ENCODE measurements at regions not wholly inside any gene's neighbourhood (a gene's known extent, or its start where the extent isn't known, plus 50 kb on each side); places are given as distances from the start of the nearest gene placed in this dataset.

DNA sequence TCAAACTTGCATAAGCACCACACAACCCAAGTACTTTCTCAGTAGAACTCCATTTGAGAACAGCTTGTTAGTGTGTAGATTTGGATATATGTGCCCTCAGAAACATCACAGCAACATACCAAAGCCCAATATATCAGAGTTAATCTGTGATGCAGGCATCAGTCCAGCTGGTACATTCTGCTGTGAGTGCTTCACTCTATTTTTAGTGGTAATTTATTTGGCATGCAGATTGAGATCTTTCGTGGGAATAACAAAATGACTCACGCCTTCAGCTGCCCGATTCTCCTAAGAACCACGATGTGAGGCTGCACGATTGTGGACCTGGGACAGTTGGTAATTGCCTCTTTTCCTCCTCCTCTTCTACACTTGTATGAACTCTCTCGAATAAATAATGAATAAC lies 730.7 kb downstream of the SQOR start:
- TF ChIP-seq EZH2phosphoT487 (IDR thresholded peaks at IDR 0.05; ENCODE audit: low read length) (no peak), EZH2 (optimal IDR thresholded peaks at IDR 0.05; ENCODE audit: low read depth, low read length) (no peak)
- TF ChIP-seq, protein P1, sequence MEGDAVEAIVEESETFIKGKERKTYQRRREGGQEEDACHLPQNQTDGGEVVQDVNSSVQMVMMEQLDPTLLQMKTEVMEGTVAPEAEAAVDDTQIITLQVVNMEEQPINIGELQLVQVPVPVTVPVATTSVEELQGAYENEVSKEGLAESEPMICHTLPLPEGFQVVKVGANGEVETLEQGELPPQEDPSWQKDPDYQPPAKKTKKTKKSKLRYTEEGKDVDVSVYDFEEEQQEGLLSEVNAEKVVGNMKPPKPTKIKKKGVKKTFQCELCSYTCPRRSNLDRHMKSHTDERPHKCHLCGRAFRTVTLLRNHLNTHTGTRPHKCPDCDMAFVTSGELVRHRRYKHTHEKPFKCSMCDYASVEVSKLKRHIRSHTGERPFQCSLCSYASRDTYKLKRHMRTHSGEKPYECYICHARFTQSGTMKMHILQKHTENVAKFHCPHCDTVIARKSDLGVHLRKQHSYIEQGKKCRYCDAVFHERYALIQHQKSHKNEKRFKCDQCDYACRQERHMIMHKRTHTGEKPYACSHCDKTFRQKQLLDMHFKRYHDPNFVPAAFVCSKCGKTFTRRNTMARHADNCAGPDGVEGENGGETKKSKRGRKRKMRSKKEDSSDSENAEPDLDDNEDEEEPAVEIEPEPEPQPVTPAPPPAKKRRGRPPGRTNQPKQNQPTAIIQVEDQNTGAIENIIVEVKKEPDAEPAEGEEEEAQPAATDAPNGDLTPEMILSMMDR (IDR thresholded peaks at IDR 0.05; ENCODE audit: low read length), result no peak
- Histone ChIP-seq H3K4me3 (ENCODE audit: low read length) (no peak overlapping the region), H3K27ac (ENCODE audit: low read length) (no peak overlapping the region), H3K4me2 (ENCODE audit: low read depth, low read length) (no peak overlapping the region), H3K9me3 (replicated peaks; ENCODE audit: insufficient read depth, low read length) (no peaks in the 10 kb centered on the region), H3F3A (ENCODE audit: insufficient read depth, low read length) (no peaks in the 10 kb centered on the region), H3K9me2 (replicated peaks; ENCODE audit: insufficient read depth, low read length) (no peaks in the 10 kb centered on the region), H3K27me3 (replicated peaks; ENCODE audit: insufficient read depth, low read length) (no peaks in the 10 kb centered on the region), H3K79me2 (ENCODE audit: low read length) (no peaks in the 10 kb centered on the region), H4K20me1 (ENCODE audit: insufficient read depth, low read length) (no peaks in the 10 kb centered on the region), H3K9ac (ENCODE audit: low read length) (no peak overlapping the region), H3K36me3 (replicated peaks; ENCODE audit: insufficient read depth, low read length) (no peaks in the 10 kb centered on the region), H3K4me1 (ENCODE audit: low read length) (no peaks in the 10 kb centered on the region), H2AFZ (ENCODE audit: low read length) (no peak overlapping the region)
- DNase-seq, result no peak

DNA sequence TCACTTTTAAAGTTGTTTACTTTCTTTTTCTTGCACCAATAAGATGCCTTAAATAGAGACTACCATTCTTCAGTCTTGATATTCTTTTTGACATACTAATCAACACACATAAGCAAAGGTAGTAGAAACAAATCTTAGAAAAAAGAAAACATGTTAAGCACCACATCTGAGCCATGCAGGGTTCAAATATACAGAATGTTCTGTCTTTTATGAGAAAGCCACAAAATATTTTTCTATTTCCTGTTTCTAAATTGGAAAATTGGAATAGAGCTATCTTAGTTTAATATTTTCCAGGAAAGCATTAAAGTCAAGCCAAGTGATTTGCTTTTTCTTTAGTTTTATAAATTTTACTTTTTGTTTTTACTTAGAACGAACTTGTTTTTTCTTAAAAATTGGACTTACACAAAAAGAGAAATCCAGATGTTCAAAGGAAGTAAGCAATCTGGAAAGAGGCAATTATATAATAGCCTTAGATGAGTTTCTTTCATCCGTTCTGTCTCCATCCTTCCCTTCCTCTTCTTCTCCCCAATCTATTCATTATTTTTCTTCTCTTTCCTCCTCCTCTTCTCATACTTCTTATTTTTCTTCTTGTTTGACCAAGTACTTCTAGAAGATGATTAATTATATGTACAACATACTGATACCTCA lies 731.7 kb downstream of the SQOR start:
- H3K9me2 ChIP-seq (replicated peaks; ENCODE audit: insufficient read depth, low read length), result no peaks in the 10 kb centered on the region
- H3K79me2 ChIP-seq (ENCODE audit: low read length), result no peaks in the 10 kb centered on the region
- H3K4me2 ChIP-seq (ENCODE audit: low read depth, low read length), result no peak overlapping the region
- H3K9me3 ChIP-seq (replicated peaks; ENCODE audit: insufficient read depth, low read length), result no peaks in the 10 kb centered on the region
- no peaks in the 10 kb centered on the region for H4K20me1 ChIP-seq (ENCODE audit: insufficient read depth, low read length)
- no peak overlapping the region for H3K9ac ChIP-seq (ENCODE audit: low read length)
- no peak overlapping the region for H3K4me3 ChIP-seq (ENCODE audit: low read length)
- H3F3A ChIP-seq (ENCODE audit: insufficient read depth, low read length), result no peaks in the 10 kb centered on the region
- no peaks in the 10 kb centered on the region for H3K36me3 ChIP-seq (replicated peaks; ENCODE audit: insufficient read depth, low read length)
- no peak overlapping the region for H2AFZ ChIP-seq (ENCODE audit: low read length)
- H3K27me3 ChIP-seq (replicated peaks; ENCODE audit: insufficient read depth, low read length), result no peaks in the 10 kb centered on the region
- H3K27ac ChIP-seq (ENCODE audit: low read length), result no peak overlapping the region
- H3K4me1 ChIP-seq (ENCODE audit: low read length), result no peaks in the 10 kb centered on the region
- no peak for DNase-seq
- TF ChIP-seq EZH2phosphoT487 (IDR thresholded peaks at IDR 0.05; ENCODE audit: low read length), result no peak
- TF ChIP-seq, protein P1 (IDR thresholded peaks at IDR 0.05; ENCODE audit: low read length), result no peak
- no peak for TF ChIP-seq EZH2 (optimal IDR thresholded peaks at IDR 0.05; ENCODE audit: low read depth, low read length)

DNA sequence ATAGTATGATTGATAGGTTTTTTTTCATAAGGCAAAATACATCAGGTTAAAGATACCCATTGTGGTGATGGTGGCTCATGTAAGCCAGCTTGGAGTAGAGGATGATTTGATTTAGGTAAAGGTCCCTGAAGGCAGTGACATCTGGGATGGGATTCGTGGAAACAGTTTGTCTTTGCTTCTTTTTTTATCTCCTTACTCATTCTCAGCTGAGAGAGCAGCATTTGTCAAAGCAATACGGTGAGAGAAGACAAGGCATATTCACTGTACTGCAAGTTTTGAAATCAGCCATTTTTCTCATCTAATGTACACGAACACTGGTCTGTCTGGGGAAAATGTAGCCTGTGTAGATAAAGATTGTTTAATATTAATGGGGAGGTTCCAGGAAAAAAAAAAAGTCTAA lies 749.1 kb downstream of the SQOR start:
- Histone ChIP-seq H3K4me2 (ENCODE audit: low read depth, low read length) (no peak overlapping the region), H3K9me3 (replicated peaks; ENCODE audit: insufficient read depth, low read length) (no peaks in the 10 kb centered on the region), H3K9ac (ENCODE audit: low read length) (no peak overlapping the region), H3K4me1 (ENCODE audit: low read length) (no peaks in the 10 kb centered on the region), H3F3A (ENCODE audit: insufficient read depth, low read length) (no peaks in the 10 kb centered on the region), H2AFZ (ENCODE audit: low read length) (no peak overlapping the region), H3K36me3 (replicated peaks; ENCODE audit: insufficient read depth, low read length) (no peaks in the 10 kb centered on the region), H3K4me3 (ENCODE audit: low read length) (no peak overlapping the region), H3K27ac (ENCODE audit: low read length) (no peak overlapping the region), H3K9me2 (replicated peaks; ENCODE audit: insufficient read depth, low read length) (no peaks in the 10 kb centered on the region), H4K20me1 (ENCODE audit: insufficient read depth, low read length) (no peaks in the 10 kb centered on the region), H3K79me2 (ENCODE audit: low read length) (no peaks in the 10 kb centered on the region), H3K27me3 (replicated peaks; ENCODE audit: insufficient read depth, low read length) (no peaks in the 10 kb centered on the region)
- no peak for DNase-seq
- TF ChIP-seq EZH2phosphoT487 (IDR thresholded peaks at IDR 0.05; ENCODE audit: low read length) (no peak), EZH2 (optimal IDR thresholded peaks at IDR 0.05; ENCODE audit: low read depth, low read length) (no peak)

DNA sequence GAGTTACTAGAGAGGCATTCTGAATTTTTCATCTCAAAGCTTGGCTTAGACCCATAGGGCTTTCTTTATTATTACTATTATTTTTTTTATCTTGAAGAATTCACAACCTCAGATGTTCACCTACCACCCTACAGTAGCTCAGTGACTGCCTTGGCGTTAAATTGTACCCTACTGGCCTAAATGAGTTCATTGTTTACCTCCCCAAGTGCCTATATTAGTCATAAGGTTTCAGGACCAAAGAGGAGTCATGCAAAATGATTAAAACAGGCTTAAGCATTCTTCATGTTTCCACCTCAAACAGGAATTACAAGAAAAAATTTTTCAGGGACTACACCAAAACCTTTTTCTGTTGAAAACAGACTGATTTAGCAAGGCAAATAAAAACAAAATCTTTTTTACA lies 751.5 kb downstream of the SQOR start:
- H3K36me3 ChIP-seq (replicated peaks; ENCODE audit: insufficient read depth, low read length), result no peaks in the 10 kb centered on the region
- no peak overlapping the region for H3K4me3 ChIP-seq (ENCODE audit: low read length)
- no peak overlapping the region for H2AFZ ChIP-seq (ENCODE audit: low read length)
- H3K9me3 ChIP-seq (replicated peaks; ENCODE audit: insufficient read depth, low read length), result no peaks in the 10 kb centered on the region
- H4K20me1 ChIP-seq (ENCODE audit: insufficient read depth, low read length), result no peaks in the 10 kb centered on the region
- DNase-seq, result no peak
- H3K4me1 ChIP-seq (ENCODE audit: low read length), result no peaks in the 10 kb centered on the region
- H3K27me3 ChIP-seq (replicated peaks; ENCODE audit: insufficient read depth, low read length), result no peaks in the 10 kb centered on the region
- H3K9ac ChIP-seq (ENCODE audit: low read length), result no peak overlapping the region
- H3K27ac ChIP-seq (ENCODE audit: low read length), result no peak overlapping the region
- no peaks in the 10 kb centered on the region for H3K9me2 ChIP-seq (replicated peaks; ENCODE audit: insufficient read depth, low read length)
- H3K79me2 ChIP-seq (ENCODE audit: low read length), result no peaks in the 10 kb centered on the region
- TF ChIP-seq EZH2 (optimal IDR thresholded peaks at IDR 0.05; ENCODE audit: low read depth, low read length), result no peak
- TF ChIP-seq, protein P1 (IDR thresholded peaks at IDR 0.05; ENCODE audit: low read length), result no peak
- no peak for TF ChIP-seq EZH2phosphoT487 (IDR thresholded peaks at IDR 0.05; ENCODE audit: low read length)
- no peak overlapping the region for H3K4me2 ChIP-seq (ENCODE audit: low read depth, low read length)
- no peaks in the 10 kb centered on the region for H3F3A ChIP-seq (ENCODE audit: insufficient read depth, low read length)

All from MM.1S (cell line).